ENCODE measurements at regions not wholly inside any gene's neighbourhood (a gene's known extent, or its start where the extent isn't known, plus 50 kb on each side); places are given as distances from the start of the nearest gene placed in this dataset.

DNA sequence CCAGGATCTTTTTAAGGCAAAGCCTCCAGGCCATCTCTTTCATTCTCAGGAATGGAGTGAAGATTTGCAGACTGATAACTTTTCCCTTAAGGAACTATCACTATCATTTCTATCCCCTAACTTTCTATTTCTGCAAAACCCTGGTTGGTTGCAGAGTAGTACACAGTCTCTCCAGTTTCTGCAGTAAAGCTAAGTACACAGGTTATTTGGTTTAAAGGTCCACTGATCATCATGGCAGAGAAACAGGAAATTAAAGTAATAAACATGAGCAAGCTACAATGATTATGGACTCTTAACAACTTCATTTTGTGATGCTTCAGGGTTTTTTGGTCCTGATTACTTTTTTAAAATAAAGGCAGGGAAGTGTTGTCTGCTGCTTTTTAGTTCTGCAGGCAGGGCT is 890.0 kb upstream of the DDX18 start:
- no peaks in the 10 kb centered on the region for H4K20me1 ChIP-seq (replicated peaks in 1 of 2; ENCODE audit: control insufficient read depth in 1 of 2, insufficient read depth in 2 of 2, low read length in 2 of 2)
- H2AK5ac ChIP-seq (ENCODE audit: low read depth, low read length) = no peak overlapping the region
- H2BK12ac ChIP-seq (ENCODE audit: low read depth, low read length) = no peak overlapping the region
- H3K23me2 ChIP-seq (ENCODE audit: low read depth, low read length) = no peaks in the 10 kb centered on the region
- CTCF ChIA-PET (ENCODE audit: partially characterized antibody) = interaction anchor here (0.9 to 2.5 kb wide), 3 partner anchors 8 to 27 kb away, joined by 3 to 8 read pairs (median 3); no protein-coding TSS in a partner anchor
- H4K5ac ChIP-seq (ENCODE audit: insufficient read length, low read depth, low read length) = no peak overlapping the region
- H2AFZ ChIP-seq (ENCODE audit: low read length) = no peak overlapping the region
- no peaks in the 10 kb centered on the region for H3K4me1 ChIP-seq (replicated peaks in 1 of 4; ENCODE audit: control insufficient read depth in 3 of 4, insufficient read depth in 4 of 4, low read length in 3 of 4)
- no peaks in the 10 kb centered on the region for H3K36me3 ChIP-seq (ENCODE audit: control insufficient read depth in 2 of 4, insufficient read depth in 4 of 4, low read length in 3 of 4)
- no peaks in the 10 kb centered on the region for H3K9me3 ChIP-seq (ENCODE audit: insufficient read depth in 2 of 2, low read depth in 1 of 2, low read length in 1 of 2)
- H3K27me3 ChIP-seq (replicated peaks in 1 of 4; ENCODE audit: control insufficient read depth in 3 of 4, extremely low read depth in 1 of 4, insufficient read depth in 3 of 4, low read length in 3 of 4) = no peaks in the 10 kb centered on the region
- H2BK20ac ChIP-seq (ENCODE audit: low read length) = no peak overlapping the region
- DNase-seq (ENCODE audit: low read depth in 1 of 2, low spot score in 2 of 2) (no peak), FAIRE-seq (no peak)
- no peaks in the 10 kb centered on the region for H3K79me1 ChIP-seq (ENCODE audit: low read depth, low read length)
- no peak overlapping the region for H3K23ac ChIP-seq (ENCODE audit: insufficient read length)
- H3K14ac ChIP-seq (ENCODE audit: insufficient read length) = no peak overlapping the region
- H2BK15ac ChIP-seq (ENCODE audit: low read length) = no peak overlapping the region
- no peak overlapping the region for H2BK5ac ChIP-seq (ENCODE audit: low read depth, low read length)
- H3K9ac ChIP-seq (replicated peaks in 1 of 4; ENCODE audit: extremely low read depth in 1 of 4, low read depth in 3 of 4, low read length in 3 of 4) = no peak overlapping the region
- H3K27ac ChIP-seq (ENCODE audit: low read depth, low read length) = no peak overlapping the region
- no peak overlapping the region for H4K8ac ChIP-seq (ENCODE audit: extremely low read depth, insufficient read depth, low read length)
- H3K18ac ChIP-seq (ENCODE audit: extremely low read depth, low read length) = no peak overlapping the region
- H4K91ac ChIP-seq (replicated peaks; ENCODE audit: insufficient read length, low read length) = no peak overlapping the region
- H3K4me3 ChIP-seq (ENCODE audit: extremely low read depth in 1 of 4, insufficient read depth in 2 of 4, low read depth in 3 of 4, low read length in 4 of 4) = no peak overlapping the region
- no peak overlapping the region for H3K4ac ChIP-seq (replicated peaks; ENCODE audit: insufficient read length, low read depth, low read length)
- no peak overlapping the region for H3K56ac ChIP-seq (replicated peaks; ENCODE audit: insufficient read length, low read depth, low read length)
- no peak overlapping the region for H3K4me2 ChIP-seq (ENCODE audit: insufficient read depth in 1 of 2, low read depth in 2 of 2, low read length in 2 of 2)
- no peak overlapping the region for H2BK120ac ChIP-seq (replicated peaks; ENCODE audit: low read depth, low read length)
- POLR2A ChIA-PET (ENCODE audit: partially characterized antibody) = no interaction called here
- no peaks in the 10 kb centered on the region for H3K79me2 ChIP-seq (ENCODE audit: control insufficient read depth in 1 of 2, insufficient read depth in 2 of 2, low read length in 2 of 2)
- TF ChIP-seq HDAC2 (IDR thresholded peaks at IDR 0.05; ENCODE audit: borderline replicate concordance in 1 of 2, low read depth in 2 of 2, low read length in 2 of 2) (no peak), TCF12 (IDR thresholded peaks at IDR 0.05; ENCODE audit: low read depth, low read length) (no peak), BACH1 (IDR thresholded peaks at IDR 0.05; ENCODE audit: low read length) (no peak), YY1 (IDR thresholded peaks at IDR 0.05; ENCODE audit: low read depth, low read length) (no peak), PHF8 (conservative IDR thresholded peaks at IDR 0.05; ENCODE audit: low read depth, low read length) (no peak), KDM4A (IDR thresholded peaks at IDR 0.05; ENCODE audit: low read depth, low read length, severe bottlenecking) (no peak), POLR2AphosphoS5 (IDR thresholded peaks at IDR 0.05; ENCODE audit: low read depth, low read length) (no peak), ZNF274 (IDR thresholded peaks at IDR 0.05; ENCODE audit: borderline replicate concordance, extremely low read depth, low read length) (no peak), RBBP5 (IDR thresholded peaks at IDR 0.05; ENCODE audit: borderline replicate concordance, low read depth, low read length) (no peak), SIN3A (conservative IDR thresholded peaks at IDR 0.05 in 1 of 2, IDR thresholded peaks at IDR 0.05 in 1 of 2; ENCODE audit: low read depth in 1 of 2, low read length in 2 of 2) (no peak), RNF2 (IDR thresholded peaks at IDR 0.05; ENCODE audit: borderline replicate concordance, low read depth, low read length, missing control alignments, poor library complexity, severe bottlenecking) (no peak), GABPA (IDR thresholded peaks at IDR 0.05; ENCODE audit: borderline replicate concordance, insufficient read depth, low read length) (no peak), SP1 (IDR thresholded peaks at IDR 0.05; ENCODE audit: low read depth, low read length) (no peak)
- TF ChIP-seq, protein P1, sequence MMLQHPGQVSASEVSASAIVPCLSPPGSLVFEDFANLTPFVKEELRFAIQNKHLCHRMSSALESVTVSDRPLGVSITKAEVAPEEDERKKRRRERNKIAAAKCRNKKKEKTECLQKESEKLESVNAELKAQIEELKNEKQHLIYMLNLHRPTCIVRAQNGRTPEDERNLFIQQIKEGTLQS (IDR thresholded peaks at IDR 0.05; ENCODE audit: insufficient read depth, low read depth, low read length) = no peak
- TF ChIP-seq, protein P2, sequence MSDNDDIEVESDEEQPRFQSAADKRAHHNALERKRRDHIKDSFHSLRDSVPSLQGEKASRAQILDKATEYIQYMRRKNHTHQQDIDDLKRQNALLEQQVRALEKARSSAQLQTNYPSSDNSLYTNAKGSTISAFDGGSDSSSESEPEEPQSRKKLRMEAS (IDR thresholded peaks at IDR 0.05) = no peak
